ENCODE measurements at regions not wholly inside any gene's neighbourhood (a gene's known extent, or its start where the extent isn't known, plus 50 kb on each side); places are given as distances from the start of the nearest gene placed in this dataset.

DNA sequence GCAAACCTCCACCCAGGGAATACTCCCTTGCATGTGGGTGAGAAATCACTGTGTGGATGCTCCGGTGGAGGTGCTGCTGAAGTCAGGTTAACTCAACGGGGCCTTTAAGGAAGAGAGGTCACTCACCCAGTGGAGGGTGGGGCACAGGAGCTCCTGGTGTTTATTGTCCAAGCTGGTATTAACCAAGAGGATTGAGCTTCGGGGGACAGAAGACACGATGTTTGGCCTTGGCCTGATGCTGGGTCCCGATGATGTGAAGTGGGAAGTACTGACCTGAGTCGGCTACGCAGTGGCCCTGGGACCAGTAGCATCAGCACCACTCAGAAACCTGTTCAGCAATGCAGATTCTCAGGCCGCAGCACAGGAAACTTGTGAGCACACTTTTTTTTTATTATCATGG lies 85.7 kb upstream of the WASF3 start:
- H3K27me3 ChIP-seq (ENCODE audit: control insufficient read depth, insufficient read depth, low read length) = no peaks in the 10 kb centered on the region
- no peak overlapping the region for H3K9ac ChIP-seq (ENCODE audit: low read depth, low read length)
- H3K4me2 ChIP-seq (ENCODE audit: low read length) = no peak overlapping the region
- H3K4me1 ChIP-seq (ENCODE audit: control insufficient read depth, insufficient read depth, low read length) = peaks cover 13% of the 10 kb centered on the region
- H3K9me3 ChIP-seq (replicated peaks; ENCODE audit: low read length) = no peaks in the 10 kb centered on the region
- H3K36me3 ChIP-seq (ENCODE audit: insufficient read depth, low read length) = no peaks in the 10 kb centered on the region
- no peak overlapping the region for H3K4me3 ChIP-seq (ENCODE audit: low read length)

- Histone ChIP-seq H3K9ac (ENCODE audit: low read depth, low read length) (no peak overlapping the region), H3K9me3 (replicated peaks; ENCODE audit: low read length) (no peaks in the 10 kb centered on the region), H3K4me3 (ENCODE audit: low read length) (no peak overlapping the region), H3K27me3 (ENCODE audit: control insufficient read depth, insufficient read depth, low read length) (no peaks in the 10 kb centered on the region), H3K36me3 (ENCODE audit: insufficient read depth, low read length) (no peaks in the 10 kb centered on the region), H3K4me1 (ENCODE audit: control insufficient read depth, insufficient read depth, low read length) (peaks cover 13% of the 10 kb centered on the region), H3K4me2 (ENCODE audit: low read length) (no peak overlapping the region)
Measured at GRCh38 chr13:26473571-26474230, 83.8 kb upstream of the WASF3 start.

DNA sequence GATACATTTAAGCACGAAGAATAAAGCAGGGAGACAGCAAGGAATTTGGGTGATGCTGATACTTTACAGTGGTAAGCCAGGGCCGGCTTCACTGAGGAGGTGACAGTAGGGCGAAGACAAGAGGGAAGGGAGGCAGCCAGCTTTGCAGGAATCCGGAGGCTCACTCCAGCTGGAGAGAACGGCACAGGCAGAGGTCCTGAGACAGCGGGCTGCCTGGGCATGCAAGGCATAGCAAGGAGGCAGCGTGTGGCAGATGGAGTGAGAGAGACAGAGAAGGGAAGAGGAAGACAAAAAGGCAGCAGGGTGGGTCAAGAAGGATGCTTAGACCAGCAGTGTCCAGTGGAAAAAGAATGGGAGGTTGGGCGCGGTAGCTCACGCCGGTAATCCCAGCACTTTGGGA lies 83.2 kb upstream of the WASF3 start:
- Histone ChIP-seq H3K4me3 (ENCODE audit: low read length) (no peak overlapping the region), H3K4me2 (ENCODE audit: low read length) (no peak overlapping the region), H3K4me1 (ENCODE audit: control insufficient read depth, insufficient read depth, low read length) (peaks cover 13% of the 10 kb centered on the region), H3K9me3 (replicated peaks; ENCODE audit: low read length) (no peaks in the 10 kb centered on the region), H3K36me3 (ENCODE audit: insufficient read depth, low read length) (no peaks in the 10 kb centered on the region), H3K9ac (ENCODE audit: low read depth, low read length) (no peak overlapping the region), H3K27me3 (ENCODE audit: control insufficient read depth, insufficient read depth, low read length) (no peaks in the 10 kb centered on the region)

DNA sequence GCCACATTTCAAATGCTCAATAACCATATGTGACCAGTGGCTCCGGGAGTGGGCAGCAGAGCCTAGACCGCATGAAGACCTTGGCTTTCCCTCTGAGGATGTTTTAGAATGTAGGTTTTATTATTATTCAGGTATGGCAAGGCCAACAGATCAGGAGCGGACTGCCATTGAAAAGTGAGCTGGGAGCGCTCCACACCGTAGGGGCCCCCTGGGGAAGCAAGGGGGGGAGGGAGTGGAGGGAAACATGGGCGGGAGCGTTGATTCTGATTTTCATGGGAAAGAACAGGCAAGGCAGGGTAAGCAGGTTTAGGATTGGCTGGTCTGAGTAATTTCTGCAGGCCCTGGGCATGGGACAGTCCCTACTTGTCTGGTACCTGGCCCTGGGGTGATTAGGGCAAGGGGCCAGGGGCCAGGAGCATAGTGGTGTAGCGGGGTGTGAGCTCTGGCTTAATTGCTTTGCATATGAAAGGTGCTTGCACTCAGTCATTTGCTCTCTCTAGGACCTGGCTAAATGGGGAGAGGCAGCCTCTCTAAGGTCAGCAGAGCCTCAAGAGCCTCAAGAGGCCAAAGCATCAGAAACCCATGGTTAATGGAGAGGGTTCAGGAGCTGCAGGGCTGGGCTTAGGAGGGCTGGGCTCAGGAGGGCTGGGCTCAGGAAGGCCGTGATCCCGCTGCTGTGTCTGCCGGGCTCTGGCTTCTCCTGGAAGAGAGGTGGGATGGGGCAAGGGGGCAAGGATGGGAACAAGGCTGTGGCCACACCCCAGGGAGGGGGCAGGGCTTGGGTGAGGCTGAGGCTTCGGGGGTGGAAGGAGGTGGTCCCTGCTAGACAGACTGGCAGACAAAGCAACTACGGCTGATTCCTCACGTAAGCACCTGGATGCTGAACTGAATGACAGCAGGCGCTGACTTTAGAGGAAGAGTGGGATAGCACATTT lies 82.0 kb upstream of the WASF3 start:
- H3K9ac ChIP-seq (ENCODE audit: low read depth, low read length) = no peak overlapping the region
- no peaks in the 10 kb centered on the region for H3K9me3 ChIP-seq (replicated peaks; ENCODE audit: low read length)
- no peaks in the 10 kb centered on the region for H3K27me3 ChIP-seq (ENCODE audit: control insufficient read depth, insufficient read depth, low read length)
- peak overlapping the region; percentile 71 for H3K4me2 ChIP-seq (ENCODE audit: low read length)
- H3K4me3 ChIP-seq (ENCODE audit: low read length) = peak overlapping the region; percentile 57
- peaks cover 18% of the 10 kb centered on the region for H3K4me1 ChIP-seq (ENCODE audit: control insufficient read depth, insufficient read depth, low read length)
- no peaks in the 10 kb centered on the region for H3K36me3 ChIP-seq (ENCODE audit: insufficient read depth, low read length)

DNA sequence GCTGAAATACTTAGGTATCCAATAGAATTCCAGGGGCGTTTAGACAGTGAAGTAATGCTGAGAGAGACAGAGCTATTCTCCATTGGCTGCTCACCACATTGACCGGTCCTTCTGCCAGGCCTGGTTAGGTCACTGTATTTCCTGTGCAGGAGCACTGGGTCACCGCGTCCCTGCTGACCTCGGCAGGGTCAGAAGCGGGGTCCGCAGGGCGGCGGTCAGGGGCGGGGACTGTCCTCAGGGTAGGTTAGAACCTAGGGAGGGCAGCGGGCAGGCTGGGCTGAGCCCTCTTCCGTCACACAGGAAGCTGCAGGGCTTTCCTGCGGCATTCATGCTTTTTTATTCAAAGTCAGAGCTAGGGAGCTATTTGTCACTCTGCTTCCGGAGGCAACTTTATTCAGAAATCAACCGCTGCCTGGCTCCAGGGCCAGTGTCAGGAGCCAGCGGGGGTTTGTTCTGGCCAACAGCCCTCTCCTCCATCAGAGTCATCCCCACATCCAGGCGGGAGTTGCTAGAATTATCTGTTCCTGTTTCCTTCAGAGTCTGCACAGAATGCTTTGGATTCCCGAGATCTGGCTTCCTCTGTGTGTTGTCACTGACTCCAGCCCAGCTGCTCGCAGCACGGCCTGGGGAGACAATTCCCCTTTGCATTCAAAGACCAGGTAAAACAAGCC lies 81.2 kb upstream of the WASF3 start:
- Histone ChIP-seq H3K4me3 (ENCODE audit: low read length) (peak overlapping the region; percentile 57), H3K9ac (ENCODE audit: low read depth, low read length) (peak overlapping the region; percentile 44), H3K9me3 (replicated peaks; ENCODE audit: low read length) (no peaks in the 10 kb centered on the region), H3K4me1 (ENCODE audit: control insufficient read depth, insufficient read depth, low read length) (peaks cover 21% of the 10 kb centered on the region), H3K27me3 (ENCODE audit: control insufficient read depth, insufficient read depth, low read length) (no peaks in the 10 kb centered on the region), H3K36me3 (ENCODE audit: insufficient read depth, low read length) (no peaks in the 10 kb centered on the region), H3K4me2 (ENCODE audit: low read length) (peak overlapping the region; percentile 71)

DNA sequence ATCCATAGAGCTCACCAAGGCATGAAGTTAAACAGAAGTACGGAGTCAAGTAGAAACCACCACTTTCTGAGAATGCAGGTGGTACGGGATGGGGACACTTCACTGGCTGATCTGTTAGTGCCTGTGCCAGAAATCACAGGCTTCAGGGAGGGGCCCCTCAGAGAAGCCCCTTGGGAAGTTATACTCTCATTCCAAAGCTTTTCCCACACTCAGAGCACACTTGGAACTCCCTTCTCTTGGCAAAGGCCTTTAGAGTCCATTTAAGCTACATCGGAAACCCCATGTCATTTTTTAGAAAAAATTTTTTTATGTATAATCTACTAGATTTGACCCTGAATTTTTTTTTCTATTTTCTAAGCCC lies 80.7 kb upstream of the WASF3 start:
- Histone ChIP-seq H3K4me2 (ENCODE audit: low read length) (peak overlapping the region; percentile 71), H3K36me3 (ENCODE audit: insufficient read depth, low read length) (no peaks in the 10 kb centered on the region), H3K27me3 (ENCODE audit: control insufficient read depth, insufficient read depth, low read length) (no peaks in the 10 kb centered on the region), H3K9ac (ENCODE audit: low read depth, low read length) (peak overlapping the region; percentile 44), H3K9me3 (replicated peaks; ENCODE audit: low read length) (no peaks in the 10 kb centered on the region), H3K4me3 (ENCODE audit: low read length) (no peak overlapping the region), H3K4me1 (ENCODE audit: control insufficient read depth, insufficient read depth, low read length) (peaks cover 21% of the 10 kb centered on the region)

- no peaks in the 10 kb centered on the region for H3K9me3 ChIP-seq (replicated peaks; ENCODE audit: low read length)
- no peak overlapping the region for H3K4me2 ChIP-seq (ENCODE audit: low read length)
- no peak overlapping the region for H3K9ac ChIP-seq (ENCODE audit: low read depth, low read length)
- no peak overlapping the region for H3K4me3 ChIP-seq (ENCODE audit: low read length)
- H3K36me3 ChIP-seq (ENCODE audit: insufficient read depth, low read length) = no peaks in the 10 kb centered on the region
- H3K27me3 ChIP-seq (ENCODE audit: control insufficient read depth, insufficient read depth, low read length) = no peaks in the 10 kb centered on the region
- peaks cover 21% of the 10 kb centered on the region for H3K4me1 ChIP-seq (ENCODE audit: control insufficient read depth, insufficient read depth, low read length)
Measured at GRCh38 chr13:26477681-26478080, 79.8 kb upstream of the WASF3 start.

DNA sequence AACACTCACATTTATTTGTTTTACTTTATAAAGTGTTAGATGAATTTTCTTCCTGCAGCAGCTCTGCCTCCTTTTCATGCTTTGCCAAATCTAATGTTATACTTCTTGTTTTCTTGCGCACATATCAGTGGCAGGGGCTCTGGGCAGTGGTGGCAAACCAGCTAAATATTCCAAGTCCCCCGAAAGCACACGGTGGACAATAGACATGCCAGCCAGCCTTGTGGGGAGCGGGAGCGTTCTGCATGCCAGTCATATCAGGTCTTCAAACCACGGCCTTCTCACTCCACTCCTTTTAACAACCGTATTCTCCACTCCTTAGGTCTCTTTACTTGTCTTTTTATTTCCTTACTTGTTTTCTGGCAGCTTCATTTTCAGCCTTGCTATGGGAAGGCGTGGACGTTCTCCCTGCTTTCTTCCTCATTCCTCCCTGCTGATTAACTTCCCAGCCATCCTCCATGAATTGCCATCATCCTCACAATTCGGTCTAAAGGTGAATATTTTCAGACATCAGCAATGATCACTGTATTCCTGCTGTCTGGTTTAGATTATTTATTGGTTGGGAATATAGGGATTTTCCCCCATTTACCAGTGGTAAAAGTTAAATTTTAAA lies 77.1 kb upstream of the WASF3 start:
- Histone ChIP-seq H3K27me3 (ENCODE audit: control insufficient read depth, insufficient read depth, low read length) (no peaks in the 10 kb centered on the region), H3K36me3 (ENCODE audit: insufficient read depth, low read length) (no peaks in the 10 kb centered on the region), H3K4me2 (ENCODE audit: low read length) (peak overlapping the region; percentile 73), H3K4me3 (ENCODE audit: low read length) (peak overlapping the region; percentile 49), H3K9me3 (replicated peaks; ENCODE audit: low read length) (no peaks in the 10 kb centered on the region), H3K9ac (ENCODE audit: low read depth, low read length) (peak overlapping the region; percentile 64), H3K4me1 (ENCODE audit: control insufficient read depth, insufficient read depth, low read length) (peaks cover 21% of the 10 kb centered on the region)

- Histone ChIP-seq H3K9ac (ENCODE audit: low read depth, low read length) (no peak overlapping the region), H3K4me3 (ENCODE audit: low read length) (no peak overlapping the region), H3K36me3 (ENCODE audit: insufficient read depth, low read length) (no peaks in the 10 kb centered on the region), H3K9me3 (replicated peaks; ENCODE audit: low read length) (no peaks in the 10 kb centered on the region), H3K4me1 (ENCODE audit: control insufficient read depth, insufficient read depth, low read length) (peaks cover 11% of the 10 kb centered on the region), H3K4me2 (ENCODE audit: low read length) (peak overlapping the region; percentile 66), H3K27me3 (ENCODE audit: control insufficient read depth, insufficient read depth, low read length) (no peaks in the 10 kb centered on the region)
Measured at GRCh38 chr13:26482451-26483197, 74.9 kb upstream of the WASF3 start.

GRCh38 chr13:26483546-26483945 lies 73.9 kb upstream of the WASF3 start:
- no peak overlapping the region for H3K9ac ChIP-seq (ENCODE audit: low read depth, low read length)
- H3K4me2 ChIP-seq (ENCODE audit: low read length) = no peak overlapping the region
- no peaks in the 10 kb centered on the region for H3K9me3 ChIP-seq (replicated peaks; ENCODE audit: low read length)
- H3K4me3 ChIP-seq (ENCODE audit: low read length) = no peak overlapping the region
- no peaks in the 10 kb centered on the region for H3K36me3 ChIP-seq (ENCODE audit: insufficient read depth, low read length)
- H3K27me3 ChIP-seq (ENCODE audit: control insufficient read depth, insufficient read depth, low read length) = no peaks in the 10 kb centered on the region
- H3K4me1 ChIP-seq (ENCODE audit: control insufficient read depth, insufficient read depth, low read length) = peaks cover 11% of the 10 kb centered on the region

- H3K9ac ChIP-seq (ENCODE audit: low read depth, low read length) = no peak overlapping the region
- H3K27me3 ChIP-seq (ENCODE audit: control insufficient read depth, insufficient read depth, low read length) = peaks cover 5% of the 10 kb centered on the region
- peaks cover 11% of the 10 kb centered on the region for H3K4me1 ChIP-seq (ENCODE audit: control insufficient read depth, insufficient read depth, low read length)
- H3K4me3 ChIP-seq (ENCODE audit: low read length) = no peak overlapping the region
- H3K4me2 ChIP-seq (ENCODE audit: low read length) = no peak overlapping the region
- no peaks in the 10 kb centered on the region for H3K9me3 ChIP-seq (replicated peaks; ENCODE audit: low read length)
- H3K36me3 ChIP-seq (ENCODE audit: insufficient read depth, low read length) = no peaks in the 10 kb centered on the region
Measured at GRCh38 chr13:26484196-26484595, 73.3 kb upstream of the WASF3 start.
